Common myeloid progenitor, CD34-positive (primary cell): ENCODE measurements at regions not wholly inside any gene's neighbourhood (a gene's known extent, or its start where the extent isn't known, plus 50 kb on each side); places are given as distances from the start of the nearest gene placed in this dataset.
A peak's percentile ranks its signal among the peaks of the same experiment; 100 is the strongest.

Source experiments
- CTCF ChIA-PET: fragments of 350-600 bp; sonication (Branson Sonifier 250); formaldehyde crosslinking; loops from one replicate; lab custom pipeline; 2021; ENCODE audit warnings: antibody characterized with exemption; lab: Charles Lee
- POLR2A ChIA-PET: fragments of 350-600 bp; sonication (Branson Sonifier 250); formaldehyde crosslinking; loops from one replicate; lab custom pipeline; 2021; ENCODE audit warnings: antibody characterized with exemption; lab: Charles Lee
- DNase-seq, 3 donors: peaks; one replicate each; pipeline versions ENCODE4 v3.0.0 to v3.0.0-alpha.2; 2013
- H3K27ac ChIP-seq, 2 experiments: 1 replicate in 1 of 2; 2 replicates in 1 of 2; pipeline ENCODE4 v1.7.0; 2013; ENCODE audit warnings: inconsistent platforms in 2 of 2, low read length in 2 of 2, mild to moderate bottlenecking in 2 of 2, low read depth in 1 of 2, moderate library complexity in 1 of 2; ENCODE audit not compliant: severe bottlenecking in 2 of 2, insufficient read depth in 1 of 2, poor library complexity in 1 of 2
- H3K27me3 ChIP-seq, 5 experiments: replicated peaks in 2 of 5; 1 replicate in 3 of 5; 2 replicates in 2 of 5; pipeline versions ENCODE4 v1.6.1 to v1.7.0; 2013; ENCODE audit warnings: low read length in 4 of 5, mild to moderate bottlenecking in 2 of 5, moderate library complexity in 2 of 5, inconsistent platforms in 1 of 5; ENCODE audit not compliant: insufficient read depth in 5 of 5, control insufficient read depth in 4 of 5
- H3K36me3 ChIP-seq, 4 experiments: 1 replicate in 2 of 4; 2 replicates in 2 of 4; pipeline versions ENCODE4 v1.6.1 to v1.7.0; 2013; ENCODE audit warnings: low read length in 3 of 4, control low read depth in 1 of 4, mild to moderate bottlenecking in 1 of 4; ENCODE audit not compliant: control insufficient read depth in 4 of 4, insufficient read depth in 4 of 4
- H3K4me1 ChIP-seq, 4 experiments: 1 replicate in 3 of 4; 2 replicates in 1 of 4; pipeline versions ENCODE4 v1.6.1 to v1.7.1; 2013; ENCODE audit warnings: low read length in 3 of 4, mild to moderate bottlenecking in 3 of 4, control low read depth in 1 of 4, inconsistent platforms in 1 of 4, moderate library complexity in 1 of 4; ENCODE audit not compliant: control insufficient read depth in 4 of 4, insufficient read depth in 4 of 4; ENCODE audit errors: control extremely low read depth in 1 of 4
- H3K4me3 ChIP-seq, 7 experiments: 1 replicate in 4 of 7; 2 replicates in 3 of 7; pipeline versions ENCODE4 v1.5.1 to v1.7.0; 2013; ENCODE audit warnings: mild to moderate bottlenecking in 7 of 7, low read length in 6 of 7, moderate library complexity in 6 of 7, inconsistent platforms in 2 of 7, low read depth in 2 of 7, control low read depth in 1 of 7; ENCODE audit not compliant: insufficient read depth in 4 of 7, control insufficient read depth in 1 of 7; ENCODE audit errors: extremely low read depth in 1 of 7
- H3K9me3 ChIP-seq, 5 experiments: 1 replicate in 4 of 5; 2 replicates in 1 of 5; pipeline versions ENCODE4 v1.6.1 to v1.7.1; 2013; ENCODE audit warnings: low read length in 4 of 5, mild to moderate bottlenecking in 2 of 5, inconsistent platforms in 1 of 5, low read depth in 1 of 5, moderate library complexity in 1 of 5; ENCODE audit not compliant: control insufficient read depth in 4 of 5, insufficient read depth in 2 of 5; ENCODE audit errors: control extremely low read depth in 1 of 5
- WGBS: methylation state at CpG from one replicate; pipeline ENCODE4 v1.1.5; 2013; ENCODE audit not compliant: insufficient coverage; 5-methylcytosine and 5-hydroxymethylcytosine counted together

DNA sequence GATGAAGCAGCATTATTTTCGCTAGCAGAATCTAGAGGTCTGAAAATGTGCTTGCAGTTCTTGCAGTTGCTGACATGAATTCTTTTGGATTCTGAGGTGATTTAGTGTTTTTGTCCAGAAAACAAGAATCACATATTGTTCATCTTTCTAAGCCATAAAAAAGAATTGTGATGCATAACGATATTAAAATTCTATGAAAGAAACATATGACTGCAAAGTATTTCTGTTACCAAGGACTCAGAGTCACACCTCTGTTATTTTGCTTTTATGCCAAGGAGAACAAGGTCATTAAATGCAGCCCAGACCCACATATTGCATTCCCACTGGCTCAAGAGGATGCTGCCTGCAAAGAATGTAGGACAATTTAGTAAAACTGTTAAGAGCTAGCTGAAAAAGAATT, 299.8 kb upstream of the GPR149 start:
- Histone ChIP-seq H3K4me3 (no peak overlapping the region), H3K9me3 (no peaks in the 10 kb centered on the region), H3K4me1 (no peaks in the 10 kb centered on the region), H3K36me3 (no peaks in the 10 kb centered on the region), H3K27me3 (no peaks in the 10 kb centered on the region), H3K27ac (no peak overlapping the region)
- POLR2A ChIA-PET = no interaction called here
- CTCF ChIA-PET = no interaction called here
- 100% methylated on average over 1 of the region's 2 CpGs for WGBS
- DNase-seq = no peak

DNA sequence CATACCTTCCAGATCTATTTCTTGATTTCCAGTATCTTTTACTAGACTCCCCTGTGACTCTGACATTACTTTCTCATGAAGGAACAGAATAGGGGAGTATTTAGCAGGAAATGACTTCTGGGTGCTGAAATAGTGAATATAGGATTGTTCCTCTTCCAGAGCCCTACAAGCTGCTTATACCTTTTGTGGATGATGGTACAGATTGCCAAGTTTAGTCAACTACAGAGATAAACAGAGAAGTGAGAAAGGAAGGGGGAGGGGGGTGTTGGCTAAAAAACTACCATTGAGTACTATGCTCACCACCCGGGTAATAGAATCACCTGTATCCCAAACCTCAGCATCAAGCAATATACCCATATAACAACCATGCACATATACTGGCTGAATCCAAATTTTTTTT, 298.3 kb upstream of the GPR149 start:
- POLR2A ChIA-PET = no interaction called here
- Histone ChIP-seq H3K27me3 (no peaks in the 10 kb centered on the region), H3K27ac (no peak overlapping the region), H3K4me1 (no peaks in the 10 kb centered on the region), H3K9me3 (no peaks in the 10 kb centered on the region), H3K4me3 (no peak overlapping the region), H3K36me3 (no peaks in the 10 kb centered on the region)
- WGBS = no CpG with 5 or more reads among the region's 1 CpG
- CTCF ChIA-PET = no interaction called here
- no peak for DNase-seq

DNA sequence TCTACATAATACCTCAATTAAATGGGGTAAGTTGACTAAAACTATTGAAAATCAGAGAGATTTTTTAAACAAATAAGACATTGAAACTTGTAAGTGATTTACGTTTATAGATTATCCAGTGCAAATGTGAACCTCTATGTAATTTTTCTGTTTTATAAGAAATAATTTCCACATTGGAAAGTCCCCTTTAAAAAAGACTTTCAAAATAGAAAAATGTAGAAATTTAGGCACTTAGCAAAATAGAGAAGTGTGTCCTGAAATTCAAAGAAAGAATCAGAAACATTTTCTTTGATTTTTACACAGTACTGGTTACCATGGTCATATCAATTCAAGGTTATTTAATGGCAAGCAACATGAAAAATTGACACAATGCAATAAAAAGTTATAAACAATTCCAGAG, 290.9 kb upstream of the GPR149 start:
- CTCF ChIA-PET = no interaction called here
- no peaks in the 10 kb centered on the region for H3K36me3 ChIP-seq
- no peaks in the 10 kb centered on the region for H3K9me3 ChIP-seq
- POLR2A ChIA-PET = no interaction called here
- no CpG with 5 or more reads among the region's 1 CpG for WGBS
- no peak overlapping the region for H3K27ac ChIP-seq
- no peaks in the 10 kb centered on the region for H3K27me3 ChIP-seq
- no peak for DNase-seq
- H3K4me1 ChIP-seq = peaks cover 0 to 9% (median 4%) of the 10 kb centered on the region in 4 experiments
- H3K4me3 ChIP-seq = no peak overlapping the region

DNA sequence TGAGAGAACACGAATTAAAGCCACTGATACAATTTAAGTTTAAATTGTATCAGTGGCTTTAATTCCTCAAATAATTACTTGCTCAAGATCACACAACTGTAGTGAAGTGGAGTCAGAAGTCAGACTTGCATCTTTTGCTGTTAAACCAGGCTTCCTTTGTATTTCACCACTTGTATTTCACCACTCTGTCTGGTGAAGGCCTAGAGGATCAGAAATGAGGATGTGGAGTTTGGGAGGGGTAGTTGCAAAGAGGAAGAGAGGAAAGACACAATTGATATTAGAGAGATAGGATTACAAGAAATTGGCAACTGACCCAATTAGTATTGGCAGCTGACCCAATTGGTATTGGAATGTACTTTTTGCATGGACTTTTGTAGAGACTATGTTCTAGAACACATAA, 288.1 kb upstream of the GPR149 start:
- peaks cover 0 to 9% (median 4%) of the 10 kb centered on the region in 4 experiments for H3K4me1 ChIP-seq
- no peaks in the 10 kb centered on the region for H3K36me3 ChIP-seq
- no CpG with 5 or more reads among the region's 1 CpG for WGBS
- ChIA-PET CTCF (no interaction called here), POLR2A (interaction anchor here (0.6 kb wide), 1 partner anchor 1595 kb away, joined by 5 read pairs; no protein-coding TSS in a partner anchor)
- no peaks in the 10 kb centered on the region for H3K9me3 ChIP-seq
- no peak overlapping the region for H3K27ac ChIP-seq
- DNase-seq = peak in 2 of 3 donors; percentile 26 to 31
- H3K4me3 ChIP-seq = no peak overlapping the region
- no peaks in the 10 kb centered on the region for H3K27me3 ChIP-seq

DNA sequence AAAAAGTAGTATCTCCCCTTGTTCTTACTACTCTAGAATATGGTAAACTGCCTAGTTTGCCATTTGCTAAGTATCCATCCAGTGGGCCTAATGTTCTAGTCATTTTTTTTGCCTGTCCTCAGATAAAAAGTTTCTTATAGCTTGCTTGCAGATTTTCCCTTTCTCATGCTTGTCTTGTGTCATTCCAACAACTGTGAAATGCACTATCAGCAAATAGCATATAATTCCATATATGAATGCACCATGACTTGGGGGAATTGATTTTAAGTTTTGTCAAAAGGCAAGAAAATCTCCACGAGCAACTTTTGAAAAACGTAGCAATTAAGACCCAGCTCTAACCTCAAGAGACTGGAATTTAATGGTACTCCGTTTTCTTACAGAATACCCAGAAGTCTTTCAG, 286.2 kb upstream of the GPR149 start:
- CTCF ChIA-PET = interaction anchor here (0.7 kb wide), 1 partner anchor 14 kb away, joined by 3 read pairs; no protein-coding TSS in a partner anchor
- H3K36me3 ChIP-seq = no peaks in the 10 kb centered on the region
- 90% methylated on average over 2 of the region's 3 CpGs for WGBS
- no peaks in the 10 kb centered on the region for H3K9me3 ChIP-seq
- DNase-seq = no peak
- H3K4me3 ChIP-seq = no peak overlapping the region
- H3K27me3 ChIP-seq = no peaks in the 10 kb centered on the region
- no peak overlapping the region for H3K27ac ChIP-seq
- POLR2A ChIA-PET = no interaction called here
- peaks cover 0 to 9% (median 5%) of the 10 kb centered on the region in 4 experiments for H3K4me1 ChIP-seq

DNA sequence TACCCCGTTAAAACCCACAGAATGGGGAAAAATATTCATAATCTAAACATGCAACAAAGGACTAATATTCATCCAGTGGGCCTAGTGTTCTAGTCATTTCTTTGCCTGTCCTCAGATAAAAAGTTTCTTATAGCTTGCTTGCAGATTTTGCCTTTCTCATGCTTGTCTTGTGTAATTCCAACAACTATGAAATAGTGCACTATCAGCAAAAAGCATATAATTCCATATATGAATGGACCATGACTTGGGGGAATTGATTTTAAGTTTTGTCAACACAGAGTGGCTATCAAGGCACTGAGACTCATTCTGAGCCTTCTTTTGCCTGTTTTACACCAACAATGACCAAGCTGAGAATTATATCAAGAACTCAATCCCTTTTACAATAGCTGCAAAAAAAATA, 278.6 kb upstream of the GPR149 start:
- POLR2A ChIA-PET = interaction anchor here (0.6 kb wide), 1 partner anchor 1209 kb away, joined by 6 read pairs; no protein-coding TSS in a partner anchor
- WGBS = 100% methylated on average over 1 of the region's 1 CpG

DNA sequence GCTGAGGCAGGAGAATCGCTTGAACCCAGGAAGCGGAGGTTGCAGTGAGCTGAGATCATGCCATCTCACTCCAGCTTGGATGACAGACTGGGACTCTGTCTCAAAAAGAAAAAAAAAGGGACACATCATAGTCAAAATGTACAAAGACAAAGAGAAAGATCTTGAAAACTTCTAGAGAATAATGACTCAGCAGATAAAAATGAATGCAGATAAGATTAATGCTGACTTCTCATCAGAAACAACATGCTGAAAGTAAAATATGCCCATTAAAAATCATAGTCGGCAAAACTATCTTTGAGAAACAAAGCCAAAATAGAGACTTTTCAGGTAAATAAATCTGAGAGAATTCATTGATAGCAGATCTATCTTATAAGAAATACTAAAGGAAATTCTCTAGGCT, 271.1 kb upstream of the GPR149 start:
- H3K9me3 ChIP-seq = peaks cover 0 to 1% (median 0%) of the 10 kb centered on the region in 5 experiments
- H3K4me3 ChIP-seq = no peak overlapping the region
- CTCF ChIA-PET = no interaction called here
- no peaks in the 10 kb centered on the region for H3K27me3 ChIP-seq
- DNase-seq = no peak
- POLR2A ChIA-PET = no interaction called here
- H3K36me3 ChIP-seq = no peaks in the 10 kb centered on the region
- H3K4me1 ChIP-seq = no peaks in the 10 kb centered on the region
- no peak overlapping the region for H3K27ac ChIP-seq
- 100% methylated on average over 1 of the region's 3 CpGs for WGBS

More for the DNA sequence above, 278.6 kb upstream of the GPR149 start:
- Histone ChIP-seq H3K36me3 (no peaks in the 10 kb centered on the region), H3K27ac (no peak overlapping the region), H3K9me3 (peaks cover 0 to 2% (median 0%) of the 10 kb centered on the region in 5 experiments), H3K4me1 (peaks cover 0 to 3% (median 0%) of the 10 kb centered on the region in 4 experiments), H3K27me3 (no peaks in the 10 kb centered on the region), H3K4me3 (no peak overlapping the region)
- CTCF ChIA-PET = no interaction called here
- DNase-seq = no peak
